Heart left ventricle (tissue), 16 donors: ENCODE measurements at regions not wholly inside any gene's neighbourhood (a gene's known extent, or its start where the extent isn't known, plus 50 kb on each side); places are given as distances from the start of the nearest gene placed in this dataset.

Source experiments
- ATAC-seq, 4 donors: fragments of 200-7000 bp; cut with Tn5 transposase; one replicate each; pipeline ENCODE4 v1.9.1; 2020 to 2022; ENCODE audit warnings: moderate library complexity in 4 of 4, mild to moderate bottlenecking in 3 of 4, moderate number of reproducible peaks in 1 of 4
- DNase-seq, 5 donors: peaks; one replicate each; pipeline ENCODE4 v3.0.0-alpha.2; 2020
- H3K27ac ChIP-seq, 12 donors: fragments of 200-600 bp; sonication (generic) in 4 of 12; one replicate each; pipeline versions ENCODE4 v1.5.0 to v1.8.0; 2016 to 2022; ENCODE audit warnings: mild to moderate bottlenecking in 2 of 12
- H3K27me3 ChIP-seq, 9 donors: fragments of 200-600 bp; sonication (generic) in 2 of 9; one replicate each; pipeline versions ENCODE4 v1.5.1 to v1.8.0; 2016 to 2022; ENCODE audit warnings: mild to moderate bottlenecking in 3 of 9
- H3K36me3 ChIP-seq, 9 donors: fragments of 200-600 bp; sonication (generic) in 2 of 9; one replicate each; pipeline versions ENCODE4 v1.5.0 to v1.8.0; 2018 to 2022; ENCODE audit warnings: mild to moderate bottlenecking in 2 of 9
- H3K4me1 ChIP-seq, 12 donors: fragments of 200-600 bp; sonication (generic) in 4 of 12; one replicate each; pipeline versions ENCODE4 v1.5.0 to v1.8.0; 2016 to 2022; ENCODE audit warnings: mild to moderate bottlenecking in 3 of 12
- H3K4me3 ChIP-seq, 12 donors: fragments of 200-600 bp; sonication (generic) in 4 of 12; one replicate each; pipeline versions ENCODE4 v1.5.0 to v1.8.0; 2017 to 2022; ENCODE audit warnings: mild to moderate bottlenecking in 9 of 12, moderate library complexity in 4 of 12
- H3K9me3 ChIP-seq, 12 donors: fragments of 200-600 bp; sonication (generic) in 4 of 12; one replicate each; pipeline versions ENCODE4 v1.5.0 to v1.8.0; 2016 to 2022; ENCODE audit warnings: mild to moderate bottlenecking in 1 of 12
- CTCF ChIP-seq, 12 donors: fragments of 200-600 bp; sonication (generic) in 4 of 12; IDR thresholded peaks; one replicate each; pipeline versions ENCODE4 v1.5.0 to v1.8.0; 2018 to 2022; ENCODE audit warnings: antibody characterized with exemption in 12 of 12, mild to moderate bottlenecking in 5 of 12
- POLR2A ChIP-seq, 2 donors: fragments of 450-650 bp; IDR thresholded peaks; one replicate each; pipeline ENCODE4 v1.6.1; 2017; ENCODE audit warnings: antibody characterized with exemption in 2 of 2, mild to moderate bottlenecking in 2 of 2, moderate library complexity in 2 of 2
- whole genome bisulfite sequencing, 4 donors: extraction: QIAGEN DNeasy Blood & Tissue Kit in 2 of 4; methylation state at CpG; one replicate each; pipeline versions ENCODE4 v1.1.5 to v1.1.7; 2013 to 2018; 5-methylcytosine and 5-hydroxymethylcytosine counted together
- intact Hi-C, 10 donors: fragments of 100-400 bp; cut with DNase I; formaldehyde crosslinking; loops; one replicate each; pipeline versions ENCODE4 v1.11.1 to v1.14.2; 2022
- donor health status: ischemic (EF 13 %, LVEDD 7.1; RV severe dilation, severe dysfunction).
- donor health status: healthy with polysubstance abuse.
- donor health status: DM: no; HTN: yes; CAD: no.
- donor health status: DM: no; HTN: no; CAD: no.
- donor health status: ischemic (EF 25% LVEDD 6.9; RV normal size, moderate dysfunction).
- donor health status: ischemic (EF 25% LVEDD 5.7; RV mildly dilated, moderate dysfunction).
- donor health status: healthy.
- donor health status: DM: yes; HTN: yes; CAD: no.
- donor health status: ischemic (EF 35%, LVEDD 5.7; RV mildly dilated, moderate dysfunction).
- donor health status: nonischemic (EF 11% LVEDD 7.7; RV severe dilation, severe dysfunction).
- donor health status: DM: yes; HTN: yes; CAD: no.
- donor health status: PGD.
- donor health status: ischemic (EF 29% LVEDD 5.4; RV normal size, mild dysfunction).
- donor health status: nonischemic (EF 23%, LVEDD 6.1; RV moderate dilation, normal function).

- Histone ChIP-seq H3K27ac (no peak overlapping the region), H3K4me3 (no peak overlapping the region), H3K36me3 (peaks cover 0 to 14% (median 4%) of the 10 kb centered on the region in 9 donors), H3K4me1 (peaks cover 0 to 14% (median 3%) of the 10 kb centered on the region in 12 donors), H3K27me3 (no peaks in the 10 kb centered on the region), H3K9me3 (no peaks in the 10 kb centered on the region)
- DNase-seq (no peak), ATAC-seq (no peak)
- 88 to 93% (median 90%) methylated on average over 1 of the region's 1 CpG for WGBS, 4 donors
- no peak for TF ChIP-seq CTCF (IDR thresholded peaks at IDR 0.05)
- TF ChIP-seq POLR2A (IDR thresholded peaks at IDR 0.05), result no peak
- intact Hi-C loops, result no loop called here
These were observed 218.8 kb upstream of the RGS6 start for GRCh38 chr14:71713451-71713850.

GRCh38 chr14:71714225-71714624 is 218.0 kb upstream of the RGS6 start:
- H3K36me3 ChIP-seq, result peaks cover 0 to 11% (median 2%) of the 10 kb centered on the region in 9 donors
- no peak overlapping the region for H3K27ac ChIP-seq
- H3K9me3 ChIP-seq, result no peaks in the 10 kb centered on the region
- intact Hi-C loops, result no loop called here
- no peaks in the 10 kb centered on the region for H3K27me3 ChIP-seq
- WGBS, 4 donors, result 92 to 95% (median 94%) methylated on average over 1 of the region's 1 CpG
- no peak for DNase-seq
- peaks cover 0 to 14% (median 3%) of the 10 kb centered on the region in 12 donors for H3K4me1 ChIP-seq
- no peak for ATAC-seq
- TF ChIP-seq POLR2A (IDR thresholded peaks at IDR 0.05), result no peak
- no peak for TF ChIP-seq CTCF (IDR thresholded peaks at IDR 0.05)
- no peak overlapping the region for H3K4me3 ChIP-seq

- 90 to 95% (median 92%) methylated on average over 6 of the region's 6 CpGs for WGBS, 4 donors
- Histone ChIP-seq H3K27ac (no peak overlapping the region), H3K4me3 (no peak overlapping the region), H3K4me1 (peaks cover 0 to 12% (median 3%) of the 10 kb centered on the region in 12 donors), H3K27me3 (no peaks in the 10 kb centered on the region), H3K36me3 (no peaks in the 10 kb centered on the region), H3K9me3 (peaks cover 0 to 3% (median 0%) of the 10 kb centered on the region in 12 donors)
- intact Hi-C loops, result loop anchor here in 1 of 10 donors (5.0 kb wide), 1 partner anchor 141 kb away; no protein-coding TSS in a partner anchor
- TF ChIP-seq POLR2A (IDR thresholded peaks at IDR 0.05) (no peak), CTCF (IDR thresholded peaks at IDR 0.05) (no peak)
- ATAC-seq (no peak), DNase-seq (no peak)
These were observed 216.0 kb upstream of the RGS6 start for GRCh38 chr14:71716041-71716772.

DNA sequence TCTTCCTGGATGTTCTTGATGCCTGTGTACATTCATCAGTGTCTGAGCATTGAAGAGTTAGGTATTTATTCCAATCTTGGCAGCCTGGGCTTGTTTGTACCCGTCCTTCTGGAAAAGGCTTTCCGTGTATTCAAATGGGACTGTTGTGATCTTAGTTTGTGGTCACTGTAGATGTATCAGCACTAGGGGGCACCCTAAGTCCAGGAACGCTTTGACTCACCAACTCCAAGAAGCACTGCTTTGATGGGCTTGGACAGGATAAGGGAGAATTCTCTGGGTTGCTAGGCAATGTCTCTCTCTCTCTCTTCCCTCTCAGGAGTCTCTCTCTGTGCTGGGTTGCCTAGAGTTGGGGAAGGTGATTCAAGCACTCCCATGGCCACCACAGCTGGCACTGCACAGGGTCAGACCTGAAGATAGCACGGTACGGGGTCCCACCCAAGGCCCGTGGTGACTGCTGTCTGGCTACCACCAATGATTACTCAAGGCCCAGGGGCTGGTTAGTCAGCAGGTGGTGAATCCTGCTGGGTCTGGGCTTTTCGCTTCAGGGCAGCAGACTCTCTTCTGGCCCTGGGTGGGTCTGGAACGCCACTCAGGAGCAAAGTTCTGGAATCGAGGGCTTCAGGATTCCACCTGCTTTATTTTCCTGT is 211.1 kb upstream of the RGS6 start:
- DNase-seq, result peak in 3 of 5 donors; percentile 33 to 42 (median 41)
- H3K36me3 ChIP-seq, result peaks cover 0 to 17% (median 10%) of the 10 kb centered on the region in 9 donors
- TF ChIP-seq CTCF (IDR thresholded peaks at IDR 0.05) (peak; percentile 37 to 68 (median 57)), POLR2A (IDR thresholded peaks at IDR 0.05) (no peak)
- H3K27me3 ChIP-seq, result no peaks in the 10 kb centered on the region
- intact Hi-C loops, result loop anchor here in 8 of 10 donors (1.0 to 10.0 kb wide), 8 partner anchors 31 to 704 kb away; partner anchors contain the start of gene SIPA1L1 (in 1 of the 8)
- H3K9me3 ChIP-seq, result peaks cover 0 to 3% (median 0%) of the 10 kb centered on the region in 12 donors
- no peaks in the 10 kb centered on the region for H3K4me1 ChIP-seq
- WGBS, 4 donors, result 81 to 87% (median 83%) methylated on average over 8 to 9 of the region's 9 CpGs
- H3K4me3 ChIP-seq, result no peak overlapping the region
- no peak overlapping the region for H3K27ac ChIP-seq
- ATAC-seq, result peak; percentile 67 to 91 (median 82)
